ENCODE measurements at regions not wholly inside any gene's neighbourhood (a gene's known extent, or its start where the extent isn't known, plus 50 kb on each side); places are given as distances from the start of the nearest gene placed in this dataset.

- Histone ChIP-seq H3K9me3 (ENCODE audit: insufficient read depth, low read length) (no peaks in the 10 kb centered on the region), H3K27me3 (ENCODE audit: low read depth, low read length) (no peaks in the 10 kb centered on the region), H3K4me2 (ENCODE audit: low read length) (no peak overlapping the region), H3K9ac (ENCODE audit: low read length) (no peak overlapping the region), H2AFZ (ENCODE audit: low read depth, low read length) (no peak overlapping the region), H3K27ac (ENCODE audit: low read length) (no peak overlapping the region), H3K4me3 (ENCODE audit: low read length) (no peak overlapping the region), H3K36me3 (replicated peaks; ENCODE audit: low read depth, low read length) (no peaks in the 10 kb centered on the region), H4K20me1 (ENCODE audit: insufficient read depth, low read length) (no peaks in the 10 kb centered on the region), H3K4me1 (ENCODE audit: low read length) (no peaks in the 10 kb centered on the region), H3K79me2 (ENCODE audit: low read length) (no peaks in the 10 kb centered on the region)
- TF ChIP-seq, protein P1, sequence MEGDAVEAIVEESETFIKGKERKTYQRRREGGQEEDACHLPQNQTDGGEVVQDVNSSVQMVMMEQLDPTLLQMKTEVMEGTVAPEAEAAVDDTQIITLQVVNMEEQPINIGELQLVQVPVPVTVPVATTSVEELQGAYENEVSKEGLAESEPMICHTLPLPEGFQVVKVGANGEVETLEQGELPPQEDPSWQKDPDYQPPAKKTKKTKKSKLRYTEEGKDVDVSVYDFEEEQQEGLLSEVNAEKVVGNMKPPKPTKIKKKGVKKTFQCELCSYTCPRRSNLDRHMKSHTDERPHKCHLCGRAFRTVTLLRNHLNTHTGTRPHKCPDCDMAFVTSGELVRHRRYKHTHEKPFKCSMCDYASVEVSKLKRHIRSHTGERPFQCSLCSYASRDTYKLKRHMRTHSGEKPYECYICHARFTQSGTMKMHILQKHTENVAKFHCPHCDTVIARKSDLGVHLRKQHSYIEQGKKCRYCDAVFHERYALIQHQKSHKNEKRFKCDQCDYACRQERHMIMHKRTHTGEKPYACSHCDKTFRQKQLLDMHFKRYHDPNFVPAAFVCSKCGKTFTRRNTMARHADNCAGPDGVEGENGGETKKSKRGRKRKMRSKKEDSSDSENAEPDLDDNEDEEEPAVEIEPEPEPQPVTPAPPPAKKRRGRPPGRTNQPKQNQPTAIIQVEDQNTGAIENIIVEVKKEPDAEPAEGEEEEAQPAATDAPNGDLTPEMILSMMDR (IDR thresholded peaks at IDR 0.05; ENCODE audit: low read depth, low read length) = no peak
- TF ChIP-seq EZH2phosphoT487 (IDR thresholded peaks at IDR 0.05; ENCODE audit: low read depth) = no peak
Observed at GRCh38 chr9:28407351-28407750, 834.1 kb upstream of the C9orf72 start.

GRCh38 chr9:28409919-28410318, 836.6 kb upstream of the C9orf72 start:
- H3K4me3 ChIP-seq (ENCODE audit: low read length) = no peak overlapping the region
- no peaks in the 10 kb centered on the region for H3K4me1 ChIP-seq (ENCODE audit: low read length)
- no peaks in the 10 kb centered on the region for H4K20me1 ChIP-seq (ENCODE audit: insufficient read depth, low read length)
- H3K79me2 ChIP-seq (ENCODE audit: low read length) = no peaks in the 10 kb centered on the region
- TF ChIP-seq, protein P1 (IDR thresholded peaks at IDR 0.05; ENCODE audit: low read depth, low read length) = no peak
- no peak for TF ChIP-seq EZH2phosphoT487 (IDR thresholded peaks at IDR 0.05; ENCODE audit: low read depth)
- no peaks in the 10 kb centered on the region for H3K36me3 ChIP-seq (replicated peaks; ENCODE audit: low read depth, low read length)
- H3K27ac ChIP-seq (ENCODE audit: low read length) = no peak overlapping the region
- H3K27me3 ChIP-seq (ENCODE audit: low read depth, low read length) = no peaks in the 10 kb centered on the region
- no peak overlapping the region for H3K4me2 ChIP-seq (ENCODE audit: low read length)
- no peak overlapping the region for H3K9ac ChIP-seq (ENCODE audit: low read length)
- H3K9me3 ChIP-seq (ENCODE audit: insufficient read depth, low read length) = no peaks in the 10 kb centered on the region
- no peak overlapping the region for H2AFZ ChIP-seq (ENCODE audit: low read depth, low read length)

DNA sequence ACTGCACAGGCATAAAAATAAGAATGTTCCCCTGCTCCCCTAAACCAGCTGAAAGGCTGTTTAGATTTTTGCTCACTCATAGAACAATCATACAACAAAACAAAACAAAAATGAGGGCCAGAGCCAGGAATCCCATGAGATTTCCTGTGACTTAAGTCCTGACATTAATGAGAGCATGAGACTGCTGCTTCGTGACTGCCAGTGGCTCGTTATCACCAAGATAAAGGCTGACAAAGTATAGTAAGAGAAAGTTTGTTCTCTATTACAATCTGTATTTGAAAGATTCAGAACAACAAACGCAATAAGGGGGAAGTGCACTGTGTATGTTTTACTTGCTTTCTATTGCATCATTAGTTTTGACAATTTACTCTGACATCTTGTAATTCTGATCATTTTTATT, 837.1 kb upstream of the C9orf72 start:
- Histone ChIP-seq H3K9me3 (ENCODE audit: insufficient read depth, low read length) (no peaks in the 10 kb centered on the region), H3K4me3 (ENCODE audit: low read length) (no peak overlapping the region), H4K20me1 (ENCODE audit: insufficient read depth, low read length) (no peaks in the 10 kb centered on the region), H3K9ac (ENCODE audit: low read length) (no peak overlapping the region), H3K36me3 (replicated peaks; ENCODE audit: low read depth, low read length) (no peaks in the 10 kb centered on the region), H3K79me2 (ENCODE audit: low read length) (no peaks in the 10 kb centered on the region), H3K27me3 (ENCODE audit: low read depth, low read length) (no peaks in the 10 kb centered on the region), H2AFZ (ENCODE audit: low read depth, low read length) (peak overlapping the region; percentile 60; the same call in 1 of the 2 replicates), H3K27ac (ENCODE audit: low read length) (no peak overlapping the region), H3K4me2 (ENCODE audit: low read length) (no peak overlapping the region), H3K4me1 (ENCODE audit: low read length) (no peaks in the 10 kb centered on the region)
- TF ChIP-seq, protein P1 (IDR thresholded peaks at IDR 0.05; ENCODE audit: low read depth, low read length) = no peak
- no peak for TF ChIP-seq EZH2phosphoT487 (IDR thresholded peaks at IDR 0.05; ENCODE audit: low read depth)

DNA sequence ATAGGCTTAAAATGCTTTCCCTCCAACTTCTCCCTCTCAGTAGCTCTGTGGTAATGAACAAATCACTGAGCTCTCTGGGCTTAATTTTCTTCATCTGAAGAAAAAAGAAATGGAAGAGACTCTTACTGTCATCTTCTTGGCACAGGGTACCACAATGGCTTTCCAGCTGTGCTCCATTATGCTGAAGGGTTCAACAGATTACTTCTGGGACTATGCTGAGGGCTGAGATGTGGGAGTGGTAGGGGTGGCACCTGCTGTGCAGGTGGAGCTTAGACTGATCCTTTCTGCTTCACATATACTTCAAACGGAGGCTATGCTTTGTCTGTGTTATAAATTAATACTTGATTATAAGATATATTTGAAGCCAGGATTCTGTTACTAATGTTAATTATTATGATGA, 840.2 kb upstream of the C9orf72 start:
- Histone ChIP-seq H3K9me3 (ENCODE audit: insufficient read depth, low read length) (no peaks in the 10 kb centered on the region), H4K20me1 (ENCODE audit: insufficient read depth, low read length) (no peaks in the 10 kb centered on the region), H3K27ac (ENCODE audit: low read length) (no peak overlapping the region), H3K4me2 (ENCODE audit: low read length) (no peak overlapping the region), H3K4me1 (ENCODE audit: low read length) (no peaks in the 10 kb centered on the region), H3K9ac (ENCODE audit: low read length) (no peak overlapping the region), H3K79me2 (ENCODE audit: low read length) (no peaks in the 10 kb centered on the region), H3K36me3 (replicated peaks; ENCODE audit: low read depth, low read length) (no peaks in the 10 kb centered on the region), H2AFZ (ENCODE audit: low read depth, low read length) (no peak overlapping the region), H3K4me3 (ENCODE audit: low read length) (no peak overlapping the region), H3K27me3 (ENCODE audit: low read depth, low read length) (no peaks in the 10 kb centered on the region)
- no peak for TF ChIP-seq EZH2phosphoT487 (IDR thresholded peaks at IDR 0.05; ENCODE audit: low read depth)
- TF ChIP-seq, protein P1 (IDR thresholded peaks at IDR 0.05; ENCODE audit: low read depth, low read length) = no peak
